Type B pancreatic cell (in vitro differentiated cells): ENCODE measurements at regions not wholly inside any gene's neighbourhood (a gene's known extent, or its start where the extent isn't known, plus 50 kb on each side); places are given as distances from the start of the nearest gene placed in this dataset.

Experiments used
- DNase-seq: peaks from one replicate; pipeline ENCODE4 v3.0.0; 2021; ENCODE audit warnings: mixed read lengths; ENCODE audit not compliant: unreplicated experiment; ENCODE audit errors: extremely low spot score
- H3K27ac Mint-ChIP-seq: 2 replicates; pipeline ENCODE4 v1.8.0; 2021; ENCODE audit warnings: mild to moderate bottlenecking, mixed read lengths
- H3K27me3 Mint-ChIP-seq: 2 replicates; pipeline ENCODE4 v1.8.0; 2021; ENCODE audit warnings: mixed read lengths
- H3K36me3 Mint-ChIP-seq: 2 replicates; pipeline ENCODE4 v1.8.0; 2021; ENCODE audit warnings: mixed read lengths
- H3K4me1 Mint-ChIP-seq: one replicate; pipeline ENCODE4 v1.8.0; 2021; ENCODE audit warnings: mixed read lengths; ENCODE audit not compliant: unreplicated experiment
- H3K4me3 Mint-ChIP-seq: 2 replicates; pipeline ENCODE4 v1.8.0; 2021; ENCODE audit warnings: mild to moderate bottlenecking, mixed read lengths
- H3K9me3 Mint-ChIP-seq: 2 replicates; pipeline ENCODE4 v1.8.0; 2021; ENCODE audit warnings: mixed read lengths
- TF ChIP-seq, protein P1 (sequence below): fragments of 200-600 bp; sonication (generic); conservative IDR thresholded peaks from 2 replicates; pipeline ENCODE4 v1.5.0; 2021; ENCODE audit warnings: antibody characterized with exemption, mild to moderate bottlenecking

- H3K36me3 Mint-ChIP-seq: no peaks in the 10 kb centered on the region
- H3K27ac Mint-ChIP-seq: no peak overlapping the region
- DNase-seq: no peak
- peaks cover 3% of the 10 kb centered on the region for H3K27me3 Mint-ChIP-seq
- TF ChIP-seq, protein P1, sequence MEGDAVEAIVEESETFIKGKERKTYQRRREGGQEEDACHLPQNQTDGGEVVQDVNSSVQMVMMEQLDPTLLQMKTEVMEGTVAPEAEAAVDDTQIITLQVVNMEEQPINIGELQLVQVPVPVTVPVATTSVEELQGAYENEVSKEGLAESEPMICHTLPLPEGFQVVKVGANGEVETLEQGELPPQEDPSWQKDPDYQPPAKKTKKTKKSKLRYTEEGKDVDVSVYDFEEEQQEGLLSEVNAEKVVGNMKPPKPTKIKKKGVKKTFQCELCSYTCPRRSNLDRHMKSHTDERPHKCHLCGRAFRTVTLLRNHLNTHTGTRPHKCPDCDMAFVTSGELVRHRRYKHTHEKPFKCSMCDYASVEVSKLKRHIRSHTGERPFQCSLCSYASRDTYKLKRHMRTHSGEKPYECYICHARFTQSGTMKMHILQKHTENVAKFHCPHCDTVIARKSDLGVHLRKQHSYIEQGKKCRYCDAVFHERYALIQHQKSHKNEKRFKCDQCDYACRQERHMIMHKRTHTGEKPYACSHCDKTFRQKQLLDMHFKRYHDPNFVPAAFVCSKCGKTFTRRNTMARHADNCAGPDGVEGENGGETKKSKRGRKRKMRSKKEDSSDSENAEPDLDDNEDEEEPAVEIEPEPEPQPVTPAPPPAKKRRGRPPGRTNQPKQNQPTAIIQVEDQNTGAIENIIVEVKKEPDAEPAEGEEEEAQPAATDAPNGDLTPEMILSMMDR: no peak
- no peaks in the 10 kb centered on the region for H3K4me1 Mint-ChIP-seq
- no peak overlapping the region for H3K4me3 Mint-ChIP-seq
- H3K9me3 Mint-ChIP-seq: peaks cover 5% of the 10 kb centered on the region
Measured at GRCh38 chr6:47917811-47918210, 136.0 kb downstream of the OPN5 start.

- Mint-ChIP-seq H3K27ac (no peak overlapping the region), H3K9me3 (peaks cover 5% of the 10 kb centered on the region), H3K4me3 (no peak overlapping the region), H3K27me3 (peaks cover 3% of the 10 kb centered on the region), H3K4me1 (no peaks in the 10 kb centered on the region), H3K36me3 (no peaks in the 10 kb centered on the region)
- TF ChIP-seq, protein P1: no peak
- DNase-seq: no peak
Measured at GRCh38 chr6:47917202-47917601, 135.4 kb downstream of the OPN5 start.

- Mint-ChIP-seq H3K27me3 (peaks cover 3% of the 10 kb centered on the region), H3K4me1 (no peaks in the 10 kb centered on the region), H3K27ac (no peak overlapping the region), H3K9me3 (peaks cover 2% of the 10 kb centered on the region), H3K4me3 (no peak overlapping the region), H3K36me3 (no peaks in the 10 kb centered on the region)
- no peak for DNase-seq
- TF ChIP-seq, protein P1: no peak
Measured at GRCh38 chr6:47915017-47915416, 133.2 kb downstream of the OPN5 start.

DNA sequence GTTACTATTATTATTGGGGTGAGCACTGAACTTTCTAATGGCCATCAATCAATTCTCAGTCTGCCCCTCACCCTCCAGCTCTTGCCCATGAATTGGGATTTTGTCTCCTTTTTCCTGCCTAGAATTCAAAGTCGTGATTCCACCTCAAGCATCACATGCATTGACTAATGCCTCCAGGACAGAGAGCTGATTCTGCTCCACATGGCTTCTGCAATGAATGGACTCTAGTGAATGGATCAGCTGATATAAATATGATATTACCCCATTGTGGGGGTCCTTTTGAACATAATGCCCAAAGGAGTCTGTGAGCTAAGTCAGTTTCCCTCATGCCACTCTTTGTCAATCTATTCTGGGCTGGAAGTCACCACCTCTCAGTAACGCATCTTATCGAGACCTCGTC, 126.4 kb downstream of the OPN5 start:
- no peaks in the 10 kb centered on the region for H3K4me1 Mint-ChIP-seq
- TF ChIP-seq, protein P1: no peak
- no peaks in the 10 kb centered on the region for H3K27me3 Mint-ChIP-seq

GRCh38 chr6:47905717-47906116, 123.9 kb downstream of the OPN5 start:
- H3K9me3 Mint-ChIP-seq: no peaks in the 10 kb centered on the region
- H3K27me3 Mint-ChIP-seq: no peaks in the 10 kb centered on the region
- DNase-seq: no peak
- H3K4me1 Mint-ChIP-seq: no peaks in the 10 kb centered on the region
- TF ChIP-seq, protein P1: no peak
- H3K27ac Mint-ChIP-seq: no peak overlapping the region
- H3K36me3 Mint-ChIP-seq: no peaks in the 10 kb centered on the region
- H3K4me3 Mint-ChIP-seq: no peak overlapping the region

More for the DNA sequence above, 126.4 kb downstream of the OPN5 start:
- Mint-ChIP-seq H3K4me3 (no peak overlapping the region), H3K36me3 (no peaks in the 10 kb centered on the region), H3K27ac (no peak overlapping the region), H3K9me3 (no peaks in the 10 kb centered on the region)
- DNase-seq: no peak

- no peak for DNase-seq
- H3K4me1 Mint-ChIP-seq: no peaks in the 10 kb centered on the region
- no peaks in the 10 kb centered on the region for H3K36me3 Mint-ChIP-seq
- no peaks in the 10 kb centered on the region for H3K27me3 Mint-ChIP-seq
- TF ChIP-seq, protein P1: no peak
- H3K4me3 Mint-ChIP-seq: no peak overlapping the region
- no peak overlapping the region for H3K27ac Mint-ChIP-seq
- no peaks in the 10 kb centered on the region for H3K9me3 Mint-ChIP-seq
Measured at GRCh38 chr6:47897247-47897646, 115.4 kb downstream of the OPN5 start.
